NT2/D1 (cell line): ENCODE measurements at regions not wholly inside any gene's neighbourhood (a gene's known extent, or its start where the extent isn't known, plus 50 kb on each side); places are given as distances from the start of the nearest gene placed in this dataset.
A peak's percentile ranks its signal among the peaks of the same experiment; 100 is the strongest.

Source experiments
- DNase-seq: peaks from one replicate; pipeline ENCODE4 v3.0.0-alpha.2; 2011; ENCODE audit warnings: low read depth, low spot score
- H3K27me3 ChIP-seq: 2 replicates; pipeline ENCODE4 v1.6.0; 2011; ENCODE audit warnings: mild to moderate bottlenecking; ENCODE audit not compliant: insufficient read length, insufficient read depth
- H3K36me3 ChIP-seq: 2 replicates; pipeline ENCODE4 v1.6.1; 2011; ENCODE audit warnings: mild to moderate bottlenecking, low read length, mixed read lengths; ENCODE audit not compliant: insufficient read depth, insufficient read length
- H3K4me1 ChIP-seq: 2 replicates; pipeline ENCODE4 v1.5.1; 2011; ENCODE audit not compliant: insufficient read depth, insufficient read length
- H3K4me3 ChIP-seq: 2 replicates; pipeline ENCODE4 v1.5.1; 2011; ENCODE audit warnings: low read depth; ENCODE audit not compliant: insufficient read length
- H3K9ac ChIP-seq: 2 replicates; pipeline ENCODE4 v1.6.0; 2011; ENCODE audit warnings: low read depth; ENCODE audit not compliant: insufficient read length
- H3K9me3 ChIP-seq: 2 replicates; pipeline ENCODE4 v1.5.1; 2011; ENCODE audit warnings: mild to moderate bottlenecking, low read length; ENCODE audit not compliant: insufficient read depth
- SUZ12 ChIP-seq: IDR thresholded peaks from 2 replicates; pipeline ENCODE4 v1.6.1; 2011; ENCODE audit not compliant: insufficient read length, insufficient read depth; ENCODE audit errors: extremely low read depth
- YY1 ChIP-seq: IDR thresholded peaks from 2 replicates; pipeline ENCODE4 v1.6.1; 2011; ENCODE audit not compliant: insufficient read length, insufficient read depth
- ZNF274 ChIP-seq: IDR thresholded peaks from 2 replicates; pipeline ENCODE4 v1.6.1; 2011; ENCODE audit warnings: mild to moderate bottlenecking, low read depth, low read length

GRCh38 chr13:109517517-109517916 is 268.9 kb downstream of the IRS2 start:
- no peaks in the 10 kb centered on the region for H3K9me3 ChIP-seq
- no peaks in the 10 kb centered on the region for H3K4me1 ChIP-seq
- no peak overlapping the region for H3K4me3 ChIP-seq
- no peaks in the 10 kb centered on the region for H3K36me3 ChIP-seq
- TF ChIP-seq ZNF274 (no peak), YY1 (no peak), SUZ12 (no peak)
- no peaks in the 10 kb centered on the region for H3K27me3 ChIP-seq
- no peak overlapping the region for H3K9ac ChIP-seq
- DNase-seq, result no peak

GRCh38 chr13:109516186-109516585 is 270.2 kb downstream of the IRS2 start:
- no peak for DNase-seq
- no peaks in the 10 kb centered on the region for H3K36me3 ChIP-seq
- TF ChIP-seq SUZ12 (no peak), YY1 (no peak), ZNF274 (no peak)
- H3K9me3 ChIP-seq, result no peaks in the 10 kb centered on the region
- H3K4me1 ChIP-seq, result no peaks in the 10 kb centered on the region
- no peaks in the 10 kb centered on the region for H3K27me3 ChIP-seq
- H3K9ac ChIP-seq, result no peak overlapping the region
- H3K4me3 ChIP-seq, result no peak overlapping the region

- no peak for TF ChIP-seq SUZ12
- TF ChIP-seq YY1, result no peak
- TF ChIP-seq ZNF274, result no peak
- DNase-seq, result no peak
- Histone ChIP-seq H3K4me3 (no peak overlapping the region), H3K36me3 (no peaks in the 10 kb centered on the region), H3K9me3 (no peaks in the 10 kb centered on the region), H3K4me1 (no peaks in the 10 kb centered on the region), H3K9ac (no peak overlapping the region), H3K27me3 (no peaks in the 10 kb centered on the region)
These were observed 276.4 kb downstream of the IRS2 start for GRCh38 chr13:109510013-109510412.

- no peak overlapping the region for H3K4me3 ChIP-seq
- H3K36me3 ChIP-seq, result no peaks in the 10 kb centered on the region
- H3K9me3 ChIP-seq, result no peaks in the 10 kb centered on the region
- no peaks in the 10 kb centered on the region for H3K4me1 ChIP-seq
- H3K27me3 ChIP-seq, result no peaks in the 10 kb centered on the region
- DNase-seq, result no peak
- H3K9ac ChIP-seq, result no peak overlapping the region
- TF ChIP-seq ZNF274 (no peak), SUZ12 (no peak), YY1 (no peak)
These were observed 277.1 kb downstream of the IRS2 start for GRCh38 chr13:109509154-109509900.

- no peak for TF ChIP-seq SUZ12
- TF ChIP-seq ZNF274, result no peak
- no peak for TF ChIP-seq YY1
These were observed 286.1 kb downstream of the IRS2 start for GRCh38 chr13:109500146-109500773.

GRCh38 chr13:109497917-109498316 is 288.5 kb downstream of the IRS2 start:
- no peaks in the 10 kb centered on the region for H3K4me1 ChIP-seq
- H3K36me3 ChIP-seq, result no peaks in the 10 kb centered on the region
- no peaks in the 10 kb centered on the region for H3K9me3 ChIP-seq
- DNase-seq, result no peak
- TF ChIP-seq SUZ12, result no peak
- no peak for TF ChIP-seq YY1
- no peak for TF ChIP-seq ZNF274
- no peak overlapping the region for H3K4me3 ChIP-seq
- H3K27me3 ChIP-seq, result no peaks in the 10 kb centered on the region
- H3K9ac ChIP-seq, result no peak overlapping the region

More at GRCh38 chr13:109500146-109500773, 286.1 kb downstream of the IRS2 start:
- H3K36me3 ChIP-seq, result no peaks in the 10 kb centered on the region
- DNase-seq, result peak; percentile 9
- no peak overlapping the region for H3K9ac ChIP-seq
- no peaks in the 10 kb centered on the region for H3K4me1 ChIP-seq
- no peaks in the 10 kb centered on the region for H3K9me3 ChIP-seq
- no peaks in the 10 kb centered on the region for H3K27me3 ChIP-seq
- H3K4me3 ChIP-seq, result no peak overlapping the region

GRCh38 chr13:109496216-109496615 is 290.2 kb downstream of the IRS2 start:
- H3K4me1 ChIP-seq, result no peaks in the 10 kb centered on the region
- no peak for TF ChIP-seq YY1
- TF ChIP-seq SUZ12, result no peak
- no peak for TF ChIP-seq ZNF274
- H3K36me3 ChIP-seq, result no peaks in the 10 kb centered on the region
- no peaks in the 10 kb centered on the region for H3K27me3 ChIP-seq
- no peak overlapping the region for H3K4me3 ChIP-seq
- no peak overlapping the region for H3K9ac ChIP-seq
- H3K9me3 ChIP-seq, result no peaks in the 10 kb centered on the region
- no peak for DNase-seq

- no peak for DNase-seq
- H3K9me3 ChIP-seq, result no peaks in the 10 kb centered on the region
- no peaks in the 10 kb centered on the region for H3K27me3 ChIP-seq
- H3K9ac ChIP-seq, result no peak overlapping the region
- no peaks in the 10 kb centered on the region for H3K36me3 ChIP-seq
- no peak for TF ChIP-seq ZNF274
- no peak for TF ChIP-seq YY1
- no peak for TF ChIP-seq SUZ12
- H3K4me3 ChIP-seq, result no peak overlapping the region
- no peaks in the 10 kb centered on the region for H3K4me1 ChIP-seq
These were observed 291.4 kb downstream of the IRS2 start for GRCh38 chr13:109494925-109495369.
